ENCODE measurements at regions not wholly inside any gene's neighbourhood (a gene's known extent, or its start where the extent isn't known, plus 50 kb on each side); places are given as distances from the start of the nearest gene placed in this dataset.
"Not testable (repeated sequence)": the region's sequence is repeated elsewhere in the genome, so short reads cannot be mapped to it uniquely, and the experiment has no call there.

DNA sequence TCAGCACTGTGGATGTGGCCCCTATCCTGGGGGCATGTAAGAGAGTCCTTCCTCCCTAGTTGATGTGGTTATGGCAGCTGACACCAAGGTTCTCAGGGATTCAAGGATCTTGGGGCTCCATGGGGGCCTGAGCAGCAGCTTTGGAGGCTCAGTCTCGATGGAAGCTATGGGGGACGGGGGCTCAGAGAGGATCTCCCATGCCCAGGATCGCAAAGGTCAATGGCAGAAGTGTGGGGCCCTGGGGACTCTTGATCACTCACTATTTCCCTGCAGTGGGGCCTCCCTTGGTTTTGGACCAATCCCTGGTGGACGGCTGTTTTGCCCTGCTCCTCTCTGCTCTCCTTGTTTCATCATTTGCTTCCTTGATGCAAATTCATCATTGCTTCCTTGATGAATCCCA is 885.9 kb downstream of the CDH8 start:
- DNase-seq = no peak

DNA sequence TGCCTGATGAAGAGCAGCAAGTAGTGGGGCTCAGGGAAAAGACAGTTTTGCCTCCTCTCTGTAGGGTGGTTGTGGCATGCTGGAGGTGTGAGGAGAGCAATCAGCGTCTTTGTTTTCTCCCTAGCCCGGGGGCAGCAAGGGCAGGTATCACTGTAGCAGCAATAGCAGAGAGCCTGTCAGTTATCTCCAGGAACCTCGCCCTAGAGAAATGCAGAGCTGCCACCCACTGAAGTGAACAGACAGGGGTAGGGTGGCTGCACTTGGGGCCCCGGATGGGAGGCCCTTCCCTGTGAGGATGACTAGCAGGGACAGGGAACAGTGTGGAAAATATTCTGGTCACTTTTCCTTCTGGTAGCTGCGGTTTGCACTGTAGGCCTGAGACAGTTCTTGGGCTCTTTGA is 886.5 kb downstream of the CDH8 start:
- no peak for DNase-seq

DNA sequence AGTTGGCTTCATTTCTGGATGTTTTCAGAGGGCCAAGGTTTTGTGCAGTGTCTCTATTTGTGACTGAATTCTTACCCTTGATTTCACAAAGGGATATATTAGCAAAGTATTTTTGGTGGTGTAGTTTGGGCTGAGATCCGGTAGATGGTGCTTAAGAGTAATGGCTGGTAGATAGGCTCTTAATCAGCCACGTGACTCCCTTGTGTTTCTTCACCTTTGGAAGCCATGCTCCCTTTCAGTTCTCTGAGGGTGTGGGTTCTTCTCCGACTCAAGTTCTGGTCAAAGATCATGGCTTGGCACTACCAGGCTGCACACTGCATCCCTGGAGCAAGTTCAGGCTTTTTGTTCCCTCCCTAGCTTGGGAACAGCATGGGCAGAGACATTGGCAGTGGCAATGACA is 887.3 kb downstream of the CDH8 start:
- DNase-seq = no peak

DNA sequence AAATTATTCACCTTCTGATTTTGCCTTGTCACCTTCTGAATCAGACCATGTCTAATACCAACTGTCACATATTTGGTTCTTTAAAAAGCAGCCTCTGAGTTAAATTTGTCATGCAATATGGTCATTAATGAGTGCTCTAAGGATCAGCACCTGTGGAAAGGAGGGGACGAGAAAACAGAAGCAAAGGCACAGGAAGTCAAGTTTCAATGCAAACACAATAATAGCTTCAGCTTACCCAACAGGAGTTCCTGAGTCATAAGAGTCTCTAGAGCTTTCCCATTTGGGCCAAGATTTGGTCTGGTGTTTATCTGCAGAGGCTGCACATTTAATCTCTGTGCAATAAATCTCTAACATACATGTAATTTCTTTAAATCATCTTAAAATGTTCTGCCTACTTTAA is 889.8 kb downstream of the CDH8 start:
- no peak for DNase-seq

- no peak for DNase-seq
Observed at GRCh38 chr16:61131447-61131846, 904.8 kb downstream of the CDH8 start.

GRCh38 chr16:61128545-61129323 is 907.5 kb downstream of the CDH8 start:
- DNase-seq = no peak

- DNase-seq = no peak
Observed at GRCh38 chr16:61105544-61105943, 930.7 kb downstream of the CDH8 start.

DNA sequence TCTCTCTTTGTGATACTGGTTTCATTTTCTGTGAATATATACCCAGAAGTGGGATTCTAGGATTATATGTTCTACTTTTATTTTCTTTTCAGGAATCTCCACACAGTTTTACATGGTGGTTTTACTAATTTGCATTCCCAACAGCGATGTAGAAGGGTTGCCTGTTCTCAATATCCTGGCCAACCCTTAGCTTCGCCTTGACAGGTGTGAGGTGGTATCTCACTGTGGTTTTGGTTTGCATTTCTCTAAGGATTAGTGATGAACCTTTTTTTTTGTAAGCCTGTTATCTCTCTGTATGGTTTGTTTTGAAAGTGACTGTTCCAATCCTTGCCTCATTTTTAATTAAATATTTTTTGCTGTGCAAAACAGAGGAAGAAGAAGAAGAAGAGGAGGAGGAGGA is 937.7 kb downstream of the CDH8 start:
- no peak for DNase-seq

GRCh38 chr16:61091300-61091699 is 944.9 kb downstream of the CDH8 start:
- not testable (repeated sequence) for DNase-seq

GRCh38 chr16:61083711-61084110 is 952.5 kb downstream of the CDH8 start:
- no peak for DNase-seq

GRCh38 chr16:61074324-61074723 is 961.9 kb downstream of the CDH8 start:
- no peak for DNase-seq

- DNase-seq = no peak
Observed at GRCh38 chr16:61057635-61058034, 978.6 kb downstream of the CDH8 start.

DNA sequence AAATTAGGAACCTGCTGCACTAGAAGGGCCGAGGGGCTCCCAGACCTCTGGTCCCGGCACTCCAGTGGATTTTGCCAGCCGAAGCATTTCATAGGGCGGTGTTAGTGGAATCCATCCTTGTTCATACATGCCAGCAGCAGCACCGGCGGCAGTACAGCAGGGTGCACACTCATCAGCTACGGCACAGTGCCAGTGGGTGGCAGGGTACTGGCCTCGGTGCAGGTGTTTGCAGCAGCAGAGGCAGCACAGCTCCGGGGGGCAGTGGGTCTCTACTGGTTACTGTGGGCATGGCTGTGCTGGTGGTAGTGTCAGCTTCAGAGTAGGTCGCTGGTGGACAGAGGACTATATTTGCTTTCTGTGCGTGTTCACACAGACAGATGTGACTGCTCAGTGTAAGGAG is 985.7 kb downstream of the CDH8 start:
- no peak for DNase-seq

DNA sequence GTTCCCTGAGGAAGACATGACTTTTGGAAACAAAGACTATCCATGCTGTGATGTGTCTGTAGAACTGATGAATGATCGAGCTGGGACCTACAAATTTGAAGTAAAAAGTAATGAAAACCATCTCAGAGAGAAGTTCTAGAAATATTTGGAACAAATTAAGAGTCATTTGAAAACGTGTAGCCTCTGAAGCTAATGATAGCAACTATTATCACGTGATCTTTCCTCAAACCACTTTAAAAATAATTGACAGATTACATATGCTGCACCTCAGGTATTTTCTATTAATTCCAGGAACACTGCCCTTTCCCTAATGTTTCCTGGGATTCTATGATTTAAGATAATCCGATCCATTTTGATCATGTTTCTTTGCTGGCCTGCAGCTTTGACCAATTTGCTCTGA is 990.3 kb downstream of the CDH8 start:
- DNase-seq = no peak

DNA sequence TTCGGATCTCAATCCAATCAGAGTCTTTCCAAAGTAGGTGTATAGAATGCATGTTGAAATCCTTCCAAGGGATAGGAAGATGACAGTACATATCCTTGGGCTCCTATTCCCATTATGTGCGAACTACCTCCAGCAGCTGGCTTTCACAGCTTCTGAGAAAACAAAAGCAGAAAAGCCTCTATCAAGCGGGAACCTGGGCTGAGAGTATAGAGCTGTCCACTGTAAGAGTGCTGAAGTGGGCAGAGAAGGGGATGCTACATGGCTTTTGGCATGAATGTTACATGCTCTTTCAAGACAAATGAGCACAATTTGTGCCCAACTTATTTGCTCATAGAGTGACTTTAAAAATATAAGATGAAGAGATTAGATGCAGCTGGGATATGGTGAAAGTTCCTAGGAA is 993.5 kb downstream of the CDH8 start:
- no peak for DNase-seq

DNA sequence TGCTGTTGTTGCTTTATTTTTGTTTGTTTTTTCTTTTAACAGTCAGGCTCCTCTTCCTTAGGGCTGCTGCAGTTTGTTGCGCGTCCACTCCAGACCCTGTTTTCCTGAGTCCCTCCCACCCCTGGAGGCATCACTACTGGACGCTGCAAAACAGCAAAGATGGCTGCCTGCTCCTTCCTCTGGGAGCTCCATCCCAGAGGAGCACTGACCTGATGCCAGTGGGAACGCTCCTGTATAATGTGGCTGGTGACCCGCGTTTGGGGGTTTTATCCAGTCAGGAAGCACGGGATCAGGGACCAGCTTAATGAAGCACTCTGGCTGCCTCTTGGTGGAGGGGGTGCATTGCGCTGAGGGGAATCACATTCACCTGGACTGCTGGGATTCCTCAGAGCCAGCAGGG is 1005.6 kb downstream of the CDH8 start:
- DNase-seq = no peak

GRCh38 chr16:61024180-61024900 is 1011.9 kb downstream of the CDH8 start:
- DNase-seq = no peak

GRCh38 chr16:61014869-61015268 is 1021.4 kb downstream of the CDH8 start:
- no peak for DNase-seq

DNA sequence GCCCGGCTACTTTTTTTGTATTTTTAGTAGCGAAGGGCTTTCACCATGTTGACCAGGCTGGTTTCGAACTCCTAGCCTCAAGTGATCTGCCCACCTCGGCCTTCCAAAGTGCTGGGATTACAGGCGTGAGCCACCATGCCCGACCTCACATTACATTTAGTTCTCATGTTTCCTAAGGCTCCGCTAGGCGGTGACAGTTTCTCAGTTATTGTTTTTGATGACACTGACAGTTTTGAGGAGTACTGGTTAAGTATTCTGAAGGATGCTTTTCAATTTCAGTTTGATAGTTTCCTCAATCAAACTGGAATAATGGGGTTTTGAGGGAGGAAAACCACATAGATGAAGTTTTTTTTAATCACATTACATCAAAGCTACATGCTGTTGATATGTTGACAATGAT is 1028.5 kb downstream of the CDH8 start:
- DNase-seq = no peak

DNA sequence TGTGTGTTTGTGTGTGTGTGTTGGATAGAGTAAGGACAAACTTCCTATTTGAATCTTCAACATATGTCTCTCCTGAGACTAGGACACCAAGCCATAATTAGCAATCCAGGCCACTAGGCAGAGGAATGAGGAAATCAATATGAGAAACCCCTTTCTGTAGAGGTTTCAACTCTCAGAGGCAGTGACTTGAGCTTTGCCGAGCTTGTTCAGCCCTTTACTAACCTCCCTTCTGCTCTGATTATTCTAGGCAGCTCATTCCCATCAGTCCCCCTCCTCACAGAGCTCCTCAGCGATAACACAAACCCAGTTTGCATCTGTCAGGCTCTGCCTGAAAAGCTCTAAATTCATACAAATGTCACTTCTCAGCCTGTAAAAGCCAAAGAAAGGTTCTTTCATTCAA is 1030.3 kb downstream of the CDH8 start:
- no peak for DNase-seq

DNA sequence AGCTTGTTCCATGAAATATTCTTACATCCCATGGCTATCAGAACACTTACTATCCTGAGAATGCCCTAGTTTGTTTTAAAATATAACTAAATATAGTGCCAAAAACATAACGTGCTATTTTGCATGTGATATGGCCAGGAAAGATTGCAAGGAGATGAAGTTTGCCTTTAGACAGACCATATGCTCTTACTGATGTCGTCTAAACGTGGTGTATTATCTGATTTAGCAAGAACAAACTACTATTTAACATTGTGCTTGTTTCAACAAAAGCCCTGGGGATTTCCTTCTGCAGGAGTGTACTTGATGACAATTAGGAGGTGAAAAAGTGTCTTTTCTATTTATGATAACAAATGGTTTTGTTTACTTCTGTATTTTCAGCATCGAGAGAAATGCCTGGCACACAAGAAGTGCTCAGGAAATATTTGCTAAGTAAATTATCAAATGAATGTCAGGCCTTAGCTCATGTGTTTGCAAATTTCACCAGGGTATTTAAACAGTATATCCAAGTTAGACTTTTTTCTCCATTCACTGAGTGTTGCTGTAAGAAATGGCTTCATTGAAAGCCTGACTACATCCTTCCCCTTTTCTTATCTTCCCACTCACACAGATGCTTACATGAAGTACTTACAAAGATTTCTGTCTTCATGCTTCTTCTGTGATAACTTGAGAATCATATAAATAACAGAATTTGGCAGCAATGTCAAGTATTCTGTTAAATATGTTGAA is 1033.6 kb downstream of the CDH8 start:
- DNase-seq = no peak

DNA sequence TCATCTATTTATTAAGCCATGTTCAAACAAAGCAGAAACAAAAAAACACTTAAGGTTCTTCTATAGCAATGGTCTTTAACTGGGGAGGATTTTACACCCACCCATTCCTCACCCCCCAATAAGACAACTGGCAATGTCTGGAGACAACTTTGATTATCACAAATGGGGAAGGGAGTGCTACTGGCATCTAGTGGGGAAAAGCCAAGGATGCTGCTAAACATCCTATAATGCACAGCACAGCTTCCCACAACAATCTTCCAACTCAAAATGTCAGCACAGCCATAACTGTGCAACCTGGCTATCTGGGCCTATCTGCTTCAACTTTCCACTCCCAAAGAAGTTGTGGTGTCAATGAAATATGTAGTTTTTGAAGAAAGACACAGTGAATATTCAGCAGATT is 1044.4 kb downstream of the CDH8 start:
- no peak for DNase-seq

GRCh38 chr16:60989592-60989991 is 1046.6 kb downstream of the CDH8 start:
- DNase-seq = no peak

GRCh38 chr16:60979119-60979518 is 1057.1 kb downstream of the CDH8 start:
- DNase-seq = no peak
